ENCODE measurements at regions not wholly inside any gene's neighbourhood (a gene's known extent, or its start where the extent isn't known, plus 50 kb on each side); places are given as distances from the start of the nearest gene placed in this dataset.

GRCh38 chr13:67877031-67877430 is 646.9 kb upstream of the PCDH9 start:
- Mint-ChIP-seq H3K36me3 (no peaks in the 10 kb centered on the region), H3K4me3 (no peak overlapping the region), H3K9me3 (no peaks in the 10 kb centered on the region), H3K4me1 (no peaks in the 10 kb centered on the region), H3K27me3 (no peaks in the 10 kb centered on the region), H3K27ac (no peak overlapping the region)
- DNase-seq: no peak

GRCh38 chr13:67867206-67867605 is 637.1 kb upstream of the PCDH9 start:
- Mint-ChIP-seq H3K9me3 (peaks cover 12% of the 10 kb centered on the region), H3K27ac (no peak overlapping the region), H3K4me3 (no peak overlapping the region), H3K27me3 (no peaks in the 10 kb centered on the region), H3K36me3 (no peaks in the 10 kb centered on the region), H3K4me1 (no peaks in the 10 kb centered on the region)
- no peak for DNase-seq

- no peak for DNase-seq
- Mint-ChIP-seq H3K36me3 (no peaks in the 10 kb centered on the region), H3K9me3 (peaks cover 5% of the 10 kb centered on the region), H3K4me3 (no peak overlapping the region), H3K27ac (no peak overlapping the region), H3K4me1 (no peaks in the 10 kb centered on the region), H3K27me3 (no peaks in the 10 kb centered on the region)
These were observed 630.2 kb upstream of the PCDH9 start for GRCh38 chr13:67860315-67860714.

- Mint-ChIP-seq H3K27ac (no peak overlapping the region), H3K4me1 (no peaks in the 10 kb centered on the region)
These were observed 629.8 kb upstream of the PCDH9 start for GRCh38 chr13:67859904-67860303.

GRCh38 chr13:67857581-67858310 is 627.6 kb upstream of the PCDH9 start:
- Mint-ChIP-seq H3K27ac (no peak overlapping the region), H3K4me1 (no peaks in the 10 kb centered on the region), H3K4me3 (no peak overlapping the region), H3K9me3 (peaks cover 3% of the 10 kb centered on the region), H3K27me3 (no peaks in the 10 kb centered on the region), H3K36me3 (no peaks in the 10 kb centered on the region)
- no peak for DNase-seq

More at GRCh38 chr13:67859904-67860303, 629.8 kb upstream of the PCDH9 start:
- Mint-ChIP-seq H3K4me3 (no peak overlapping the region), H3K9me3 (peaks cover 3% of the 10 kb centered on the region), H3K27me3 (no peaks in the 10 kb centered on the region), H3K36me3 (no peaks in the 10 kb centered on the region)
- no peak for DNase-seq

- DNase-seq: no peak
- Mint-ChIP-seq H3K9me3 (peaks cover 5% of the 10 kb centered on the region), H3K27me3 (no peaks in the 10 kb centered on the region), H3K36me3 (no peaks in the 10 kb centered on the region), H3K4me1 (no peaks in the 10 kb centered on the region), H3K4me3 (no peak overlapping the region), H3K27ac (no peak overlapping the region)
These were observed 626.8 kb upstream of the PCDH9 start for GRCh38 chr13:67856955-67857354.

- DNase-seq: no peak
- H3K4me1 Mint-ChIP-seq: no peaks in the 10 kb centered on the region
- H3K9me3 Mint-ChIP-seq: peaks cover 5% of the 10 kb centered on the region
- no peak overlapping the region for H3K27ac Mint-ChIP-seq
- H3K4me3 Mint-ChIP-seq: no peak overlapping the region
- H3K27me3 Mint-ChIP-seq: no peaks in the 10 kb centered on the region
- no peaks in the 10 kb centered on the region for H3K36me3 Mint-ChIP-seq
These were observed 625.7 kb upstream of the PCDH9 start for GRCh38 chr13:67855741-67856238.

- no peaks in the 10 kb centered on the region for H3K27me3 Mint-ChIP-seq
- no peak for DNase-seq
- H3K36me3 Mint-ChIP-seq: no peaks in the 10 kb centered on the region
- H3K4me3 Mint-ChIP-seq: no peak overlapping the region
- H3K4me1 Mint-ChIP-seq: no peaks in the 10 kb centered on the region
- H3K27ac Mint-ChIP-seq: no peak overlapping the region
- peaks cover 4% of the 10 kb centered on the region for H3K9me3 Mint-ChIP-seq
These were observed 624.9 kb upstream of the PCDH9 start for GRCh38 chr13:67854990-67855389.

GRCh38 chr13:67844574-67844973 is 614.4 kb upstream of the PCDH9 start:
- Mint-ChIP-seq H3K4me3 (no peak overlapping the region), H3K27me3 (no peaks in the 10 kb centered on the region), H3K9me3 (peaks cover 8% of the 10 kb centered on the region), H3K4me1 (no peaks in the 10 kb centered on the region), H3K27ac (no peak overlapping the region), H3K36me3 (no peaks in the 10 kb centered on the region)
- no peak for DNase-seq

GRCh38 chr13:67841071-67841470 is 610.9 kb upstream of the PCDH9 start:
- DNase-seq: no peak
- Mint-ChIP-seq H3K27me3 (no peaks in the 10 kb centered on the region), H3K4me3 (no peak overlapping the region), H3K4me1 (no peaks in the 10 kb centered on the region), H3K27ac (no peak overlapping the region), H3K9me3 (peaks cover 4% of the 10 kb centered on the region), H3K36me3 (no peaks in the 10 kb centered on the region)

- Mint-ChIP-seq H3K9me3 (peaks cover 2% of the 10 kb centered on the region), H3K4me3 (no peak overlapping the region), H3K27me3 (no peaks in the 10 kb centered on the region), H3K36me3 (no peaks in the 10 kb centered on the region), H3K4me1 (no peaks in the 10 kb centered on the region), H3K27ac (no peak overlapping the region)
- no peak for DNase-seq
These were observed 603.4 kb upstream of the PCDH9 start for GRCh38 chr13:67833564-67833963.

- no peak overlapping the region for H3K4me3 Mint-ChIP-seq
- peaks cover 5% of the 10 kb centered on the region for H3K9me3 Mint-ChIP-seq
- no peaks in the 10 kb centered on the region for H3K27me3 Mint-ChIP-seq
- no peaks in the 10 kb centered on the region for H3K4me1 Mint-ChIP-seq
- H3K27ac Mint-ChIP-seq: no peak overlapping the region
- DNase-seq: no peak
- no peaks in the 10 kb centered on the region for H3K36me3 Mint-ChIP-seq
These were observed 599.5 kb upstream of the PCDH9 start for GRCh38 chr13:67829641-67830040.

GRCh38 chr13:67827992-67828391 is 597.9 kb upstream of the PCDH9 start:
- DNase-seq: no peak
- Mint-ChIP-seq H3K4me1 (no peaks in the 10 kb centered on the region), H3K4me3 (no peak overlapping the region), H3K9me3 (peaks cover 7% of the 10 kb centered on the region), H3K36me3 (no peaks in the 10 kb centered on the region), H3K27ac (no peak overlapping the region), H3K27me3 (no peaks in the 10 kb centered on the region)

GRCh38 chr13:67821606-67822005 is 591.5 kb upstream of the PCDH9 start:
- no peak for DNase-seq
- Mint-ChIP-seq H3K9me3 (peaks cover 5% of the 10 kb centered on the region), H3K4me1 (no peaks in the 10 kb centered on the region), H3K27ac (no peak overlapping the region), H3K4me3 (no peak overlapping the region), H3K36me3 (no peaks in the 10 kb centered on the region), H3K27me3 (no peaks in the 10 kb centered on the region)

GRCh38 chr13:67806796-67807195 is 576.7 kb upstream of the PCDH9 start:
- no peaks in the 10 kb centered on the region for H3K4me1 Mint-ChIP-seq
- no peaks in the 10 kb centered on the region for H3K27me3 Mint-ChIP-seq
- DNase-seq: no peak
- H3K27ac Mint-ChIP-seq: no peak overlapping the region
- H3K36me3 Mint-ChIP-seq: no peaks in the 10 kb centered on the region
- H3K9me3 Mint-ChIP-seq: peaks cover 11% of the 10 kb centered on the region
- no peak overlapping the region for H3K4me3 Mint-ChIP-seq

- H3K4me3 Mint-ChIP-seq: no peak overlapping the region
These were observed 573.0 kb upstream of the PCDH9 start for GRCh38 chr13:67803118-67803517.

More at GRCh38 chr13:67803118-67803517, 573.0 kb upstream of the PCDH9 start:
- DNase-seq: no peak
- Mint-ChIP-seq H3K27me3 (no peaks in the 10 kb centered on the region), H3K9me3 (peaks cover 13% of the 10 kb centered on the region), H3K4me1 (no peaks in the 10 kb centered on the region), H3K36me3 (no peaks in the 10 kb centered on the region), H3K27ac (no peak overlapping the region)

Data from activated naive CD8-positive, alpha-beta T cell treated with anti-CD3 and anti-CD28 coated beads for 36 hours (primary cell).